ENCODE measurements at regions not wholly inside any gene's neighbourhood (a gene's known extent, or its start where the extent isn't known, plus 50 kb on each side); places are given as distances from the start of the nearest gene placed in this dataset.

GRCh38 chr2:16313235-16313975 lies 352.2 kb downstream of the CYRIA start:
- Histone ChIP-seq H3K4me3 (no peak overlapping the region), H3K27me3 (replicated peaks in 1 of 7) (no peaks in the 10 kb centered on the region), H3K36me3 (no peaks in the 10 kb centered on the region), H3K9me3 (no peaks in the 10 kb centered on the region), H3K4me1 (peaks cover 0 to 4% (median 0%) of the 10 kb centered on the region in 6 donors), H3K27ac (no peak overlapping the region)
- 85 to 96% (median 89%) methylated on average over 9 of the region's 9 CpGs for WGBS, 5 donors
- TF ChIP-seq POLR2A (IDR thresholded peaks at IDR 0.05) (no peak), POLR2AphosphoS5 (IDR thresholded peaks at IDR 0.05) (no peak)
- no peak for DNase-seq
- intact Hi-C loops (cut with DNase I; ENCODE audit: low total_unique reads), result no loop called here

- Histone ChIP-seq H3K4me1 (no peaks in the 10 kb centered on the region), H3K4me3 (no peak overlapping the region), H3K36me3 (no peaks in the 10 kb centered on the region), H3K27ac (no peak overlapping the region), H3K27me3 (replicated peaks in 1 of 7) (peaks cover 0 to under 1% (median 0%) of the 10 kb centered on the region in 7 donors), H3K9me3 (no peaks in the 10 kb centered on the region)
- 80 to 96% (median 84%) methylated on average over 2 of the region's 2 CpGs for WGBS, 5 donors
- no peak for DNase-seq
- no peak for TF ChIP-seq POLR2AphosphoS5 (IDR thresholded peaks at IDR 0.05)
- TF ChIP-seq CTCF (IDR thresholded peaks at IDR 0.05 in 8 of 11, conservative IDR thresholded peaks at IDR 0.05 in 3 of 11), result no peak
- no peak for TF ChIP-seq POLR2A (IDR thresholded peaks at IDR 0.05)
- intact Hi-C loops (cut with DNase I; ENCODE audit: low total_unique reads), result no loop called here
Measured at GRCh38 chr2:16312771-16313170, 352.9 kb downstream of the CYRIA start.

GRCh38 chr2:16311521-16312440 lies 353.9 kb downstream of the CYRIA start:
- 54 to 67% (median 56%) methylated on average over 8 of the region's 8 CpGs for WGBS, 5 donors

GRCh38 chr2:16308816-16309215 lies 356.8 kb downstream of the CYRIA start:
- intact Hi-C loops (cut with DNase I; ENCODE audit: low total_unique reads), result no loop called here
- no peak for TF ChIP-seq POLR2AphosphoS5 (IDR thresholded peaks at IDR 0.05)
- no peak for TF ChIP-seq POLR2A (IDR thresholded peaks at IDR 0.05)
- TF ChIP-seq CTCF (IDR thresholded peaks at IDR 0.05 in 8 of 11, conservative IDR thresholded peaks at IDR 0.05 in 3 of 11), result no peak
- WGBS, 5 donors, result 78 to 97% (median 86%) methylated on average over 2 of the region's 2 CpGs
- Histone ChIP-seq H3K36me3 (no peaks in the 10 kb centered on the region), H3K27me3 (replicated peaks in 1 of 7) (peaks cover 0 to 7% (median 0%) of the 10 kb centered on the region in 7 donors), H3K4me1 (no peaks in the 10 kb centered on the region), H3K27ac (no peak overlapping the region), H3K4me3 (no peak overlapping the region), H3K9me3 (no peaks in the 10 kb centered on the region)
- no peak for DNase-seq

More at GRCh38 chr2:16311521-16312440, 353.9 kb downstream of the CYRIA start:
- H3K27ac ChIP-seq, result no peak overlapping the region
- no peak for TF ChIP-seq POLR2AphosphoS5 (IDR thresholded peaks at IDR 0.05)
- TF ChIP-seq CTCF (IDR thresholded peaks at IDR 0.05 in 8 of 11, conservative IDR thresholded peaks at IDR 0.05 in 3 of 11), result no peak
- TF ChIP-seq POLR2A (IDR thresholded peaks at IDR 0.05), result no peak
- no peaks in the 10 kb centered on the region for H3K4me1 ChIP-seq
- DNase-seq, result no peak
- no peaks in the 10 kb centered on the region for H3K36me3 ChIP-seq
- peaks cover 0 to 3% (median 0%) of the 10 kb centered on the region in 7 donors for H3K27me3 ChIP-seq (replicated peaks in 1 of 7)
- no peak overlapping the region for H3K4me3 ChIP-seq
- intact Hi-C loops (cut with DNase I; ENCODE audit: low total_unique reads), result no loop called here
- H3K9me3 ChIP-seq, result no peaks in the 10 kb centered on the region
